ENCODE measurements at regions not wholly inside any gene's neighbourhood (a gene's known extent, or its start where the extent isn't known, plus 50 kb on each side); places are given as distances from the start of the nearest gene placed in this dataset.

GRCh38 chr7:57653262-57653830, 203.4 kb downstream of the ZNF716 start:
- no peak for TF ChIP-seq CTCF (IDR thresholded peaks at IDR 0.05)
- TF ChIP-seq POLR2A (IDR thresholded peaks at IDR 0.05): no peak

Data from upper lobe of left lung (tissue), 4 donors.